HG03095 (cell line): ENCODE measurements at regions not wholly inside any gene's neighbourhood (a gene's known extent, or its start where the extent isn't known, plus 50 kb on each side); places are given as distances from the start of the nearest gene placed in this dataset.

Experiments
- ATAC-seq: cut with Tn5 transposase; IDR thresholded peaks from one replicate; pipeline ENCODE4 v1.9.1; 2021; ENCODE audit warnings: moderate library complexity; ENCODE audit not compliant: unreplicated experiment

DNA sequence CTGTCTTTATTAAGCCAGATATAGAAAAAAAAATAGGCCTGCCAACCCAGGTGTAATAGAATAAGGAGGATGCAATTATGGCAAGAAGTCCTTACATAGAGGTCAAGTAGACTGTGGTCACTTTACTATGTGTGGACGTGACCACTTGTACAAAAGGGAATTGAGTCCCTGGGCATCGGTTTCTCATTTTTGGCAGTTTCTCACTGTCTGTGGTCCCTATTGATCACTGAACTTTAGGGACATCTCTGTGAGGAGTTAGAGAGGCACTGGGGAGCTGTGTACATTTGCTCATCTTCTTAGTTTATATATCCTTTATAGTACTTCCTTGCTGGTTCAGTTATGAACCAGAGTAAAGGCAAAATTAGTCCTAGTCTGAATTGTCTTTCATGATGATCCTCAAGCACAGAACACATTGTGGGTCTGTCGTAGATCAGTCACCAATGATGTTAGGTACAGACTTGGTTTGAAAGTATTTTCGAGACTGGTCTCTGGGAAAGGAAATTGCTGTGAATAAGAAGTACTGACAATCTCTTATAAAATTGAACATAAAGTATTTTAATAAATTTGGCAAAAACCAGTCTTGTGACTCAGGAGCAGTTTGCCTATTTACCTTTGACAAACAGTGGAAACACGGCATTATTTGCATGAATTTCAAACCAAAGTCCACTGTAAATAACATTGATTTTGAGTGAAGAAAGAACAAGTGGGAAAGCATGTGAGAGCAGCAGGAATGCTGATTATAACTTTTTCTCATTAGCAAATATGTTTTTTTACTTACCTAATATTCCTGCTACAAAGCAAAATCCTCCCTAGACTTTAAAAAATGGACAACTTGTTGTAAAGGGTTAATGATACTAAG, 218.9 kb upstream of the DPH6 start:
- ATAC-seq: no peak

DNA sequence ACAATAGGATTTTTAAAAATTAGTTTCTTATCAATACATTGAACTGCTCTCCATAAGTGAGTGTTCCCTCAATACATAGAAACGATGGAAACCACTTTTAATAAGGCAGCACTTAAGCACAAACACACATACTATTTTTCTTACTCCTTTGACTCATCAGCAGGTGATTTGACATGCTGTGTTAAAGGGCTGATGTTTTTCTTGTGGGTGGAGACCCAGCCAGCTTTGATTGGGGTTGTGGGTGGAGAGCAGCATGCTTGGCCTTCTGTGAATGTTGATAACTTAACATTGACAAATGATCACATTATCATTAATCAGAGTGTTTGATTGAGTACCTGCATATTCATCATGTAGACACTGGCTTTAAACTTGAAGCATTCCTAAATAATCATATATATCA, 223.0 kb upstream of the DPH6 start:
- ATAC-seq: no peak

DNA sequence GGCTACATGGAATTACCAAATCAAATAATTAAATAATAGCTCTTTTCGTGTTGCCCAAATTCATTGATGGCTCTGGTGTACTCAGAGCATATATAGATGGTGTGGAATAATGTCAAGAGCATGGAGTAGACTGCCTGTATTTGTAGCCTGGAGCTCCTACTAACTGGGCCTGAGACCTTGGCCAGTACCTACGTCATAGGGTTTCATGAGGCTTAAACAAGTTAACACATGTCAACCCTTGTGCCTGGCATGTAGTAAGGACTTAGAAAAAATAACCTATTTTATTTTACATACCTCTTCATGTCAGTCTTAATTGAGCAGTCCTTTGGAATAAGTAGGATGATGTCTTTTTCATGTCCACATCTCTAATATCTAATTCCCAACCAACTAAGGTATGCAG, 223.7 kb upstream of the DPH6 start:
- ATAC-seq: no peak

GRCh38 chr15:35771746-35772442, 225.9 kb upstream of the DPH6 start:
- no peak for ATAC-seq

DNA sequence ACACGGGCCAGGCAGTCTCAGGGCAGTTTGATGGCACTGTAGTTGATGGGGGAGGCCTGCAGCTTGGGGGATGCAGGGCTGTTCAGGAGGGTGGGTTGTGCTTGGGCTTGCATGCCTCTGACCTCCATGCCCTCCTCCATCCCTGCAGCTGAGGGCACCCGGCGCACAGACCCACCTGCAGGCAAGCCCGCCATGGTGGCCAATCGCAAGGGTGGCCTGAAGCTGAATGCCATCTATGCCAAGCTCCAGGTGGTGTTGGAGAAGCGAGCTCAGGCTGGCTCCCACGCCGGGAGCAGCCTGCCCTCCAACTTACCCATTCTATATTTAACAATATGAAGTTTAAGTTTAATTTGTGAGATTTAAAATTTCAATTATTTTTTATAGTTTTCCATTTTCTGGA, 228.7 kb upstream of the DPH6 start:
- ATAC-seq: no peak

- no peak for ATAC-seq
These were observed 229.5 kb upstream of the DPH6 start for GRCh38 chr15:35775471-35775870.

- ATAC-seq: no peak
These were observed 231.1 kb upstream of the DPH6 start for GRCh38 chr15:35777061-35777460.

DNA sequence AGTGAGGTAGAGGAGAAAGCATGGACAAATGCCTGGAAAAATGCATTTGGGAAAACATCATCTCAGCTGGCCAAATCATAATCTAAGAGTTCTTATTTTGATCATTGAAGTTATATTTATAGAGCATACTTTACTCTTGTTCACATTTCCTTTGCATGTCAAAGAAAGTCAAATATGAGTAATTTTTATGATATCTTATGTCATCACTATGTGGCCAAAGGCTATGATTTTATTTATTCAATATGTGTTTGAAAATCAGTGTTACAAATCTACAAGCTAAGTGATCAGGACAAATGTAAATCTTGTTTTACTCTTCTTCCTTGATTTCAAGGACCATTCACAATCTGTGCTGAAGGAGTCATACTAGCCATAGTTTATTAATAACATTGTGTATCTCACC, 237.2 kb upstream of the DPH6 start:
- no peak for ATAC-seq

DNA sequence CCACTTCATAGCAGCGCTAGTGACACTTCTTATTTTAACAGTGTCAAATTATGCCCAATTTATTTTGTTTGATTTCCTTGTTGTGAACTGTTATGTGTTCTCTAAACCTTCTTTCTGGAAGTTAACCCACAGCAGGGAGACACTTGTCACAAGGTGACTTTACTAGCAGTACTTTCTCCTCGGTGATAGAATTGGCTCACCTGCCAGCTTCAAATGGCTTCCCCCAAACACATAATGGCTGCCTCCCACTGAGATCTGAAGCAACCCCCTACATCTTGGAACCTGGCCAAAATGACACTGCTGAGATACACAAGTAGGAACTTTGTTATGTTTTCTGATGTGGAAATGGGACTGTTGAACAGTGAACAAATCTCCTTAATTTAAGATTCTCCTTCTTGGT, 238.8 kb upstream of the DPH6 start:
- ATAC-seq: no peak

GRCh38 chr15:35810007-35810406, 264.0 kb upstream of the DPH6 start:
- no peak for ATAC-seq

- ATAC-seq: no peak
These were observed 267.6 kb upstream of the DPH6 start for GRCh38 chr15:35813573-35813972.

GRCh38 chr15:35818846-35819245, 272.9 kb upstream of the DPH6 start:
- no peak for ATAC-seq

GRCh38 chr15:35822153-35822552, 276.2 kb upstream of the DPH6 start:
- ATAC-seq: no peak

- ATAC-seq: no peak
These were observed 281.2 kb upstream of the DPH6 start for GRCh38 chr15:35827141-35827540.

- no peak for ATAC-seq
These were observed 281.9 kb upstream of the DPH6 start for GRCh38 chr15:35827911-35828310.

DNA sequence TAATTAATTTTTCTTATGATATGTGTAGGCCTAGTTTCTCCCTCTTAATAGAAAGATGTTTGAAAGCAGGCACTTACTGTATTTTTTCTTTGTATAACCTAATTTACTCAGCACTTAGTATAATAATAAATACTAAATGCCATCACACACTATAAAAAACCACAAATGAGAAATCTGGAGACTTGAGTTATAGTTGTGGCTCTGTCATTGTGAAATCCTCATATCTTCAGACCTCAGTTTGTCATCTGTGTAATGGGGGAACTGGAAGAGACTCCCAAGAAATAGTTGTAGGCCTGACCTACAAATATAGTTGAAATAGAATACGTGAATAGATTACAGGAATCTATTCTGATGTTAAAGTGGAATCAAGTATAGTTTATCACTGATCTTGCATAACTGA, 287.6 kb upstream of the DPH6 start:
- no peak for ATAC-seq

DNA sequence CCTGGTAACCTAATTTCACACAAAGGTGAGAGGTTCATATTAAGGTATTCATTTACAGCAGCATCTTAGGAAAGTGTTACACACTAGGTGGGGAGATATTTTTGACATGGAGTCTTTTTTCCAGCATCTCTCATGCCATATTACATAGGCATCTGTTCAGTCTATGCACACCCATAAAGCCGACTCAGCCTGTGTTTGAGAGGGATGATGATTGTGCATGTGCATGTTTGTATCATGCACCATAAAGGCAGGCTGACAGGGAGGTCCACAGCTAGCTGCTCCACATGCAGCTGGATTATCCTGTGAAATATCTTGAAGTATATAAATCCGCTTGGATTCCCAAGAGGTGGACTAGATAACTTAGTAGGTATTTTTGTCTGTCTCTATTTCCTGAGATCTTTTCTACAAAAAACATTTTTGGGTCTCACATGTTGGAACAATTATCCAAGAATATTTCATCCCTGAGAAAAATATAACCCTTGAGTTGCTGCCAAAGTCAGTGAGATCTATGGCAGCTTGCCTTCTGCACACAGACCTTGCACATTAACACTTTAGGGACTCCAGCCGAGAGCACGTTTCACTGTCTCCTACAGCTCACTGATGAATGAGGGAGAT, 288.4 kb upstream of the DPH6 start:
- no peak for ATAC-seq

DNA sequence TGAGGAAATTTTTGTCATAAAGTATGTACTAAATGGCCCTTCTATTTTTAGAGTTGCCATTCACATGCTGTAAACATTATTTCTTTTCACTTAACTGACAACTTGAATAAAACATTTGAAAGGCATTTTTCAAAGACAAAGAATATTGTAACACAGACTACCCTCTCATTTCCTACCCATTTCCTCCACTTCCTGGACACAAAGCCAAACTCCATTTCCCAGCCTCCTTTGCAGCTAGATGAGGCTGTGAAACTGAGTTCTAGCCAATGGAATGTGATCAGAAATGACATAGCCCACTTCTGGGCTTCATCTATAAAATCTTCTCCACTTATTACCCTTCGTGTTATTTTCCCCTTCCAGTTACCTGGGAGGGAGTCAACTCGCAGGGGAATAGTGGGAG, 288.9 kb upstream of the DPH6 start:
- no peak for ATAC-seq

DNA sequence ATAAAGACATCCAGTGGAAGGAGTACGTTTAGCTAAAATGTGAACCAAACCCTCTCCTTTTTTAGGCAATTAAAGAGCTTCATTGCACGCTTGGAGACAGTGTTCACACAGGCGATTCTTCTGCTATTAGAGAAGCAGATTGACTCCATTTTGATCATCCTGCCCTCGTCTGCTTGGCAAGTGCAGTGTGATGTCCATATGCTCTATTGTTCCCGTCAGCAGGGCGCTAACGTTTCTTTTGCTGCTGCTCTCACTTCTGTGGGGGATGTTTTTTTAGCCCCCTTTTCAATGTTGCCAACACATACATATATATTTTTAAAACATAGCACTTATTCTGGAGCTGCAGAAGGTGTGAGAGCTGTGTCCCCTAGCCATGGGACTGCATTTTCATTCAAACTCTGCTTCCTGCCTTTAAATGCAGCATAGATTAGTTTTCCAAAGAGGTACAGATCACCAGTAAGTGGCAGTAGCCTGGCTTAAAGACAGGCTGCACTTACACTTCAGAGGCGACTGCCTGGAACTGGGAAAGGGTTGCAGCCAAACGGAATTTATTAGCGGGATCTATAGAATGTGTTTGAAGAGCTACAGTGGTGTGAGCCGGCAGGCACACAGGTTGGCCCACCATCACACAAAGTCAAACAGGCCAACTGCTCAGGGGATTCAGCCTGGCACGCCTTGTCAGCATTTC, 292.6 kb upstream of the DPH6 start:
- ATAC-seq: no peak

DNA sequence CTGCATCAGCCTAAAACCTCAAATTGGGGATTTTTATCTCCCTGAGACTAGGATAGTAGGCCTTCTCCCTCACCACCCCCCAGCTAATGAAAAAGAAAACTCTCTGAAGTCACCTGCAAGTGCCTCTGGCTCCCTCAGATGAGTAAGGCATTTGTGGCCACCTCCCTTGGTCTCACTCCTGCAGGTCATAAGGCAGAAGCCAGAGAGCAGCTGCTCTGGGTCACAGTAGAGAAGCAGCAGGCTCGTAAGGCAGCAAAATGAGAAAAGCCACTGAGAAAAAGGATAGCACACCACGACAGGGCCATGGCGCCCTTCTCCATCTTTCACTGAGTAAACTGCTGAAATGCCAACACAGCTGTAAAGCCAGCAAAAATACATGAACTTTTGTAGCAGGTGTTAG, 296.7 kb upstream of the DPH6 start:
- ATAC-seq: no peak

DNA sequence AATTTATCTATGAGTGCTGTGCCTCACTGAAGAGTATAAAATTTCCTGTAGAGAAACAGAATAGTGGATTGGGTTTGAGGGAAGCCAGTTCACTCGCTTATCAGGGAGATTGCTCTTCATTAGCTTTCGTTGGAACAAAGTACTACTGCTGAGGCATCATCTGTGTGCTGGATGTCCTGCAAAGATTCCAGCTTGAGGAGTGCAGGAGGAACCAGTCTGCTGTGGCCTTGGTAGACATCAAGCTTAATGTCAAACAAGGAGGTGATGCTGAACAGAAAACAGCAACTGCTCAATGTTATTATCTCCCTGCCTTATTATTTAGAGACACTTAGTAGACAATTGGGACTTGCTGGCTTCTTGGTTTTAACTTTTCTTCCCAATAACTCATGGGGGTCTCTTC, 297.5 kb upstream of the DPH6 start:
- ATAC-seq: no peak

- no peak for ATAC-seq
These were observed 304.3 kb upstream of the DPH6 start for GRCh38 chr15:35850284-35850683.
